Astrocyte (in vitro differentiated cells and primary cell): ENCODE measurements at regions not wholly inside any gene's neighbourhood (a gene's known extent, or its start where the extent isn't known, plus 50 kb on each side); places are given as distances from the start of the nearest gene placed in this dataset.

Experiments
- DNase-seq: peaks from one replicate; pipeline ENCODE4 v3.0.0-alpha.2; 2010; ENCODE audit warnings: low read depth
- FAIRE-seq: peaks from 2 replicates; lab custom pipeline; 2011; peaks lifted over from hg19 to GRCh38; lab: Jason Lieb, UNC
- H2AFZ ChIP-seq: 2 replicates; pipeline ENCODE4 v1.6.0; 2012; ENCODE audit warnings: low read depth, low read length, inconsistent platforms
- H3K27ac ChIP-seq: 2 replicates; pipeline ENCODE4 v1.5.1; 2011; ENCODE audit warnings: low read depth, low read length, inconsistent platforms
- H3K27me3 ChIP-seq: 2 replicates; pipeline ENCODE4 v1.6.0; 2011; ENCODE audit warnings: low read length, inconsistent platforms; ENCODE audit not compliant: insufficient read depth
- H3K36me3 ChIP-seq: 2 replicates; pipeline ENCODE4 v1.5.1; 2011; ENCODE audit warnings: low read length, inconsistent platforms; ENCODE audit not compliant: insufficient read depth
- H3K4me1 ChIP-seq: 2 replicates; pipeline ENCODE4 v1.5.1; 2011; ENCODE audit warnings: low read length, inconsistent platforms; ENCODE audit not compliant: insufficient read depth
- H3K4me2 ChIP-seq: 2 replicates; pipeline ENCODE4 v1.6.0; 2012; ENCODE audit warnings: low read length, inconsistent platforms
- H3K4me3 ChIP-seq: 2 replicates; pipeline ENCODE4 v1.5.1; 2011; ENCODE audit warnings: low read depth, mild to moderate bottlenecking, low read length, inconsistent platforms; ENCODE audit not compliant: insufficient read depth
- H3K79me2 ChIP-seq: 2 replicates; pipeline ENCODE4 v1.6.0; 2012; ENCODE audit warnings: mild to moderate bottlenecking, low read length, inconsistent platforms; ENCODE audit not compliant: insufficient read depth
- H3K9ac ChIP-seq: 2 replicates; pipeline ENCODE4 v1.6.0; 2012; ENCODE audit warnings: mild to moderate bottlenecking, low read length, inconsistent platforms
- H3K9me3 ChIP-seq: 2 replicates; pipeline ENCODE4 v1.5.1; 2012; ENCODE audit warnings: low read depth, mild to moderate bottlenecking, low read length, inconsistent platforms; ENCODE audit not compliant: insufficient read depth
- H4K20me1 ChIP-seq: 2 replicates; pipeline ENCODE4 v1.6.0; 2012; ENCODE audit warnings: low read length, inconsistent platforms; ENCODE audit not compliant: insufficient read depth
- H3K27ac Mint-ChIP-seq: one replicate; pipeline ENCODE4 v1.8.0; 2021; ENCODE audit warnings: mild to moderate bottlenecking, mixed read lengths; ENCODE audit not compliant: unreplicated experiment
- H3K27me3 Mint-ChIP-seq: one replicate; pipeline ENCODE4 v1.8.0; 2021; ENCODE audit warnings: low read depth, mixed read lengths; ENCODE audit not compliant: unreplicated experiment
- H3K36me3 Mint-ChIP-seq: one replicate; pipeline ENCODE4 v1.8.0; 2021; ENCODE audit warnings: low read depth, mixed read lengths; ENCODE audit not compliant: unreplicated experiment
- H3K4me1 Mint-ChIP-seq: one replicate; pipeline ENCODE4 v1.8.0; 2021; ENCODE audit warnings: low read depth, mixed read lengths; ENCODE audit not compliant: unreplicated experiment
- H3K4me3 Mint-ChIP-seq: one replicate; pipeline ENCODE4 v1.8.0; 2021; ENCODE audit warnings: mild to moderate bottlenecking, moderate library complexity, mixed read lengths; ENCODE audit not compliant: unreplicated experiment
- H3K9me3 Mint-ChIP-seq: one replicate; pipeline ENCODE4 v1.8.0; 2021; ENCODE audit warnings: mild to moderate bottlenecking, mixed read lengths; ENCODE audit not compliant: unreplicated experiment
- EZH2 ChIP-seq: IDR thresholded peaks from 2 replicates; pipeline ENCODE4 v1.6.1; 2012; ENCODE audit warnings: mild to moderate bottlenecking, low read length, inconsistent platforms; ENCODE audit not compliant: insufficient read depth
- TF ChIP-seq, protein P1 (sequence below): IDR thresholded peaks from 2 replicates; pipeline ENCODE4 v1.5.1; 2011; ENCODE audit warnings: low read depth, mild to moderate bottlenecking, inconsistent platforms, low read length, moderate library complexity; ENCODE audit not compliant: insufficient read depth

GRCh38 chr2:2881499-2881898, 496.1 kb downstream of the EIPR1 start:
- Histone ChIP-seq H3K79me2 (no peaks in the 10 kb centered on the region), H3K27me3 (no peaks in the 10 kb centered on the region), H3K4me1 (no peaks in the 10 kb centered on the region), H3K9me3 (peaks cover 5% of the 10 kb centered on the region), H4K20me1 (no peaks in the 10 kb centered on the region), H3K9ac (no peak overlapping the region), H3K27ac (no peak overlapping the region), H3K4me3 (no peak overlapping the region), H2AFZ (no peak overlapping the region), H3K36me3 (no peaks in the 10 kb centered on the region), H3K4me2 (no peak overlapping the region)
- Mint-ChIP-seq H3K27me3 (peaks cover 6% of the 10 kb centered on the region), H3K4me3 (no peak overlapping the region), H3K9me3 (peaks cover 9% of the 10 kb centered on the region), H3K36me3 (no peaks in the 10 kb centered on the region), H3K27ac (no peak overlapping the region), H3K4me1 (no peaks in the 10 kb centered on the region)
- no peak for TF ChIP-seq EZH2
- TF ChIP-seq, protein P1, sequence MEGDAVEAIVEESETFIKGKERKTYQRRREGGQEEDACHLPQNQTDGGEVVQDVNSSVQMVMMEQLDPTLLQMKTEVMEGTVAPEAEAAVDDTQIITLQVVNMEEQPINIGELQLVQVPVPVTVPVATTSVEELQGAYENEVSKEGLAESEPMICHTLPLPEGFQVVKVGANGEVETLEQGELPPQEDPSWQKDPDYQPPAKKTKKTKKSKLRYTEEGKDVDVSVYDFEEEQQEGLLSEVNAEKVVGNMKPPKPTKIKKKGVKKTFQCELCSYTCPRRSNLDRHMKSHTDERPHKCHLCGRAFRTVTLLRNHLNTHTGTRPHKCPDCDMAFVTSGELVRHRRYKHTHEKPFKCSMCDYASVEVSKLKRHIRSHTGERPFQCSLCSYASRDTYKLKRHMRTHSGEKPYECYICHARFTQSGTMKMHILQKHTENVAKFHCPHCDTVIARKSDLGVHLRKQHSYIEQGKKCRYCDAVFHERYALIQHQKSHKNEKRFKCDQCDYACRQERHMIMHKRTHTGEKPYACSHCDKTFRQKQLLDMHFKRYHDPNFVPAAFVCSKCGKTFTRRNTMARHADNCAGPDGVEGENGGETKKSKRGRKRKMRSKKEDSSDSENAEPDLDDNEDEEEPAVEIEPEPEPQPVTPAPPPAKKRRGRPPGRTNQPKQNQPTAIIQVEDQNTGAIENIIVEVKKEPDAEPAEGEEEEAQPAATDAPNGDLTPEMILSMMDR: no peak
- FAIRE-seq (no peak), DNase-seq (no peak)

DNA sequence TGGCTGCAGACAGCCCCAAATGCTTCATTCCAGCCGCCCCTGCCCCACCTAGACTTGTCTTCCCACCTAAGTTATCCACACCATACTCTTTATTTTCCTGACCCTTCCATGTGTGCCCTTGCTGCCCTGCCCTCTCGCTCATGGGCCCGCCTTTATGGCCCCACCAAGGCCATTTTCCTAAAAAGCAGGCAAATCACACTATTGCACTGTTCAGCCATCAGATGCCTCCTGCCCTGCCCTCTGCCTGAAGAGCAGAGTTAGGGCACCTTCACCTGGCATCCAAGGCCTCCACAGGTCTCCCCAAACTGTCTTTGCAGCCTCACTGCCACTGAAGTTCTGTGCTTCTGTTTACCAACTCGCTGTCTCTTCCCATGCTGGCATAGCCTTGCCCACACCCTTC, 496.7 kb downstream of the EIPR1 start:
- no peak overlapping the region for H3K4me2 ChIP-seq
- no peaks in the 10 kb centered on the region for H3K4me1 Mint-ChIP-seq
- peaks cover 6% of the 10 kb centered on the region for H3K27me3 Mint-ChIP-seq
- H3K36me3 ChIP-seq: no peaks in the 10 kb centered on the region
- no peaks in the 10 kb centered on the region for H4K20me1 ChIP-seq
- H3K27ac Mint-ChIP-seq: no peak overlapping the region
- peaks cover 9% of the 10 kb centered on the region for H3K9me3 Mint-ChIP-seq
- no peaks in the 10 kb centered on the region for H3K4me1 ChIP-seq
- H3K79me2 ChIP-seq: no peaks in the 10 kb centered on the region
- H3K9me3 ChIP-seq: peaks cover 5% of the 10 kb centered on the region
- H2AFZ ChIP-seq: no peak overlapping the region
- DNase-seq (no peak), FAIRE-seq (no peak)
- no peak overlapping the region for H3K4me3 Mint-ChIP-seq
- H3K9ac ChIP-seq: no peak overlapping the region
- no peak overlapping the region for H3K4me3 ChIP-seq
- TF ChIP-seq, protein P1: no peak
- TF ChIP-seq EZH2: no peak
- H3K36me3 Mint-ChIP-seq: no peaks in the 10 kb centered on the region
- H3K27me3 ChIP-seq: no peaks in the 10 kb centered on the region
- no peak overlapping the region for H3K27ac ChIP-seq

DNA sequence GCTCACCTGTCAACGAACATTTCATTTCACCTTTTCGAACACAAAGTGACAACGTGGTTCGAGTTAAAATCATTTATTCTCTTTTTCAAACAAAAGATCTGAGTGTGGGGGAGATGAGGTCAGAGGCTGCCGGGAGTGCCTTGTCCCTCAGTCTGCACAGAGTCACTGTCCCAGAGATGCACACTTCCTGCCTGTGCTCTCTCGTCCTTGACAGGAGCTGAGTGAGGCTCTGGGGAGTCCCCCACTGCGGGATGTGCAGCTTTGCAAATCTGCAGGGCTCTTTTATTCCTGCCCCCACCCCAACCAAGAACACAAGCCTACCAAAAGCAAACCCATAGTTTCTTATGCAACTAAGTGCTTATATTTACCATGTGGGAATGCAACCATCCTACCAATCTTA, 497.8 kb downstream of the EIPR1 start:
- H2AFZ ChIP-seq: no peak overlapping the region
- H3K9me3 ChIP-seq: peaks cover 5% of the 10 kb centered on the region
- no peak overlapping the region for H3K27ac Mint-ChIP-seq
- no peaks in the 10 kb centered on the region for H3K4me1 ChIP-seq
- no peak overlapping the region for H3K4me2 ChIP-seq
- FAIRE-seq (no peak), DNase-seq (no peak)
- no peaks in the 10 kb centered on the region for H3K4me1 Mint-ChIP-seq
- no peaks in the 10 kb centered on the region for H3K36me3 ChIP-seq
- no peaks in the 10 kb centered on the region for H3K79me2 ChIP-seq
- H3K9me3 Mint-ChIP-seq: peaks cover 9% of the 10 kb centered on the region
- no peaks in the 10 kb centered on the region for H4K20me1 ChIP-seq
- H3K36me3 Mint-ChIP-seq: no peaks in the 10 kb centered on the region
- H3K4me3 Mint-ChIP-seq: no peak overlapping the region
- no peaks in the 10 kb centered on the region for H3K27me3 ChIP-seq
- H3K9ac ChIP-seq: no peak overlapping the region
- no peak for TF ChIP-seq EZH2
- TF ChIP-seq, protein P1: no peak
- no peak overlapping the region for H3K27ac ChIP-seq
- peaks cover 6% of the 10 kb centered on the region for H3K27me3 Mint-ChIP-seq
- H3K4me3 ChIP-seq: no peak overlapping the region
